HL-60 (cell line): ENCODE measurements at regions not wholly inside any gene's neighbourhood (a gene's known extent, or its start where the extent isn't known, plus 50 kb on each side); places are given as distances from the start of the nearest gene placed in this dataset.

Source experiments
- DNase-seq, 2 experiments: peaks; one replicate each; pipeline ENCODE4 v3.0.0-alpha.2; 2010 to 2020; ENCODE audit warnings: low read depth in 1 of 2, low spot score in 1 of 2
- H3K27ac ChIP-seq: fragments of 250-450 bp; sonication (Bioruptor Pico); replicated peaks from 2 replicates; pipeline ENCODE4 v1.5.1; 2020; ENCODE audit warnings: mild to moderate bottlenecking, moderate library complexity
- H3K27me3 ChIP-seq: fragments of 250-450 bp; sonication (Bioruptor Pico); 2 replicates; pipeline ENCODE4 v1.5.1; 2021; ENCODE audit warnings: mild to moderate bottlenecking, moderate library complexity; ENCODE audit not compliant: insufficient read depth, poor library complexity, severe bottlenecking
- H3K4me3 ChIP-seq: replicated peaks from 2 replicates; pipeline ENCODE4 v1.5.1; 2011; ENCODE audit warnings: mild to moderate bottlenecking, control low read depth, low read length; ENCODE audit not compliant: insufficient read depth
- CTCF ChIP-seq: IDR thresholded peaks from one replicate; pipeline ENCODE4 v1.5.1; 2011; ENCODE audit warnings: low read length, control low read depth, inconsistent platforms; ENCODE audit not compliant: insufficient read depth
- GABPA ChIP-seq: IDR thresholded peaks from 2 replicates; pipeline ENCODE4 v1.6.1; 2012; ENCODE audit warnings: low read depth
- POLR2AphosphoS5 ChIP-seq: IDR thresholded peaks from 2 replicates; pipeline ENCODE4 v1.6.1; 2012; ENCODE audit warnings: low read depth
- REST ChIP-seq: IDR thresholded peaks from 2 replicates; pipeline ENCODE4 v1.6.1; 2012; ENCODE audit warnings: low read depth; ENCODE audit not compliant: insufficient replicate concordance
- SPI1 ChIP-seq: IDR thresholded peaks from 2 replicates; pipeline ENCODE4 v1.6.1; 2012; ENCODE audit warnings: low read depth, mild to moderate bottlenecking, borderline replicate concordance

GRCh38 chr1:29856340-29857114, 620.2 kb downstream of the PTPRU start:
- no peak for DNase-seq
- no peak overlapping the region for H3K4me3 ChIP-seq
- no peak for TF ChIP-seq SPI1
- no peak for TF ChIP-seq GABPA
- no peak for TF ChIP-seq CTCF
- TF ChIP-seq REST = no peak
- no peak for TF ChIP-seq POLR2AphosphoS5
- H3K27me3 ChIP-seq = no peaks in the 10 kb centered on the region
- H3K27ac ChIP-seq = no peak overlapping the region

GRCh38 chr1:29855561-29856160, 619.3 kb downstream of the PTPRU start:
- H3K4me3 ChIP-seq = no peak overlapping the region
- TF ChIP-seq REST = no peak
- TF ChIP-seq CTCF = no peak
- TF ChIP-seq POLR2AphosphoS5 = no peak
- TF ChIP-seq SPI1 = no peak
- TF ChIP-seq GABPA = no peak
- H3K27me3 ChIP-seq = no peaks in the 10 kb centered on the region
- no peak for DNase-seq
- no peak overlapping the region for H3K27ac ChIP-seq

- Histone ChIP-seq H3K27ac (no peak overlapping the region), H3K4me3 (no peak overlapping the region), H3K27me3 (no peaks in the 10 kb centered on the region)
- TF ChIP-seq CTCF (no peak), POLR2AphosphoS5 (no peak), REST (no peak), GABPA (no peak), SPI1 (no peak)
- no peak for DNase-seq
Observed at GRCh38 chr1:29854700-29855276, 618.5 kb downstream of the PTPRU start.
